GM23338 (cell line): ENCODE measurements at regions not wholly inside any gene's neighbourhood (a gene's known extent, or its start where the extent isn't known, plus 50 kb on each side); places are given as distances from the start of the nearest gene placed in this dataset.

Experiments
- ATAC-seq: fragments of 200-7000 bp; cut with Tn5 transposase; 3 replicates; pipeline ENCODE4 v1.9.1; 2020
- DNase-seq: peaks from one replicate; pipeline ENCODE4 v3.0.0-alpha.2; 2015; ENCODE audit warnings: low spot score
- H2AFZ ChIP-seq: fragments of 200-600 bp; sonication (generic); 2 replicates; pipeline ENCODE4 v1.8.0; 2016; ENCODE audit warnings: antibody characterized with exemption, mild to moderate bottlenecking, moderate library complexity
- H3F3A ChIP-seq: fragments of 200-600 bp; sonication (generic); replicated peaks from 2 replicates; pipeline ENCODE4 v1.8.0; 2017; ENCODE audit warnings: antibody characterized with exemption, mixed run types, low read depth
- H3K27ac ChIP-seq: fragments of 200-600 bp; sonication (generic); 2 replicates; pipeline ENCODE4 v1.6.1; 2016; ENCODE audit warnings: low read depth
- H3K27me3 ChIP-seq: fragments of 200-600 bp; sonication (generic); 2 replicates; pipeline ENCODE4 v1.8.0; 2016; ENCODE audit warnings: mild to moderate bottlenecking, mixed run types, moderate library complexity; ENCODE audit not compliant: insufficient read depth
- H3K36me3 ChIP-seq: fragments of 200-600 bp; sonication (generic); 2 replicates; pipeline ENCODE4 v1.8.0; 2016; ENCODE audit warnings: mild to moderate bottlenecking; ENCODE audit not compliant: insufficient read depth
- H3K4me1 ChIP-seq: fragments of 200-600 bp; sonication (generic); 2 replicates; pipeline ENCODE4 v1.8.0; 2016; ENCODE audit warnings: mild to moderate bottlenecking, moderate library complexity; ENCODE audit not compliant: insufficient read depth
- H3K4me2 ChIP-seq: fragments of 200-600 bp; sonication (generic); 2 replicates; pipeline ENCODE4 v1.7.1; 2017; ENCODE audit warnings: mixed run types
- H3K4me3 ChIP-seq: fragments of 200-600 bp; sonication (generic); 2 replicates; pipeline ENCODE4 v1.6.1; 2016; ENCODE audit warnings: mixed run types
- H3K79me2 ChIP-seq: fragments of 200-600 bp; sonication (generic); replicated peaks from 2 replicates; pipeline ENCODE4 v1.8.0; 2017; ENCODE audit warnings: mild to moderate bottlenecking; ENCODE audit not compliant: insufficient read depth
- H3K9me2 ChIP-seq: fragments of 200-600 bp; sonication (generic); 2 replicates; pipeline ENCODE4 v1.8.0; 2017; ENCODE audit not compliant: insufficient read depth
- H4K20me1 ChIP-seq: fragments of 200-600 bp; sonication (generic); replicated peaks from 2 replicates; pipeline ENCODE4 v1.8.0; 2017; ENCODE audit warnings: mild to moderate bottlenecking; ENCODE audit not compliant: insufficient read depth
- H3K27ac Mint-ChIP-seq: 2 replicates; pipeline ENCODE4 v1.8.0; 2020; ENCODE audit warnings: inconsistent platforms, mild to moderate bottlenecking, moderate library complexity, mixed read lengths
- H3K27me3 Mint-ChIP-seq: 3 replicates; pipeline ENCODE4 v1.8.0; 2022; ENCODE audit warnings: low read depth, mild to moderate bottlenecking, moderate library complexity, mixed read lengths, inconsistent platforms; ENCODE audit not compliant: insufficient read depth, poor library complexity
- H3K36me3 Mint-ChIP-seq: 3 replicates; pipeline ENCODE4 v1.8.0; 2021; ENCODE audit warnings: low read depth, mild to moderate bottlenecking, inconsistent platforms, moderate library complexity, mixed read lengths
- H3K4me1 Mint-ChIP-seq: 3 replicates; pipeline ENCODE4 v1.8.0; 2020; ENCODE audit warnings: mild to moderate bottlenecking, inconsistent platforms, mixed read lengths
- H3K4me3 Mint-ChIP-seq: 3 replicates; pipeline ENCODE4 v1.8.0; 2021; ENCODE audit warnings: moderate library complexity, mild to moderate bottlenecking, inconsistent platforms, mixed read lengths
- H3K9me3 Mint-ChIP-seq: 3 replicates; pipeline ENCODE4 v1.8.0; 2020; ENCODE audit warnings: moderate library complexity, mild to moderate bottlenecking, inconsistent platforms, mixed read lengths
- CREB1 ChIP-seq: fragments of 250-450 bp; sonication (Bioruptor Pico); IDR thresholded peaks from 2 replicates; pipeline ENCODE4 v1.5.0; 2020; ENCODE audit warnings: low read depth, mild to moderate bottlenecking, moderate library complexity
- CTCF ChIP-seq, 2 experiments: fragments of 200-600 bp in 1 of 2; sonication (generic) in 1 of 2; conservative IDR thresholded peaks; 2 replicates each; pipeline versions ENCODE4 v1.5.1 to v1.6.1; 2016 to 2017; ENCODE audit warnings: antibody characterized with exemption in 2 of 2, low read depth in 2 of 2, mild to moderate bottlenecking in 2 of 2, moderate library complexity in 1 of 2
- ETS1 ChIP-seq: IDR thresholded peaks from 2 replicates; pipeline ENCODE4 v1.6.1; 2016; ENCODE audit warnings: antibody characterized with exemption
- EZH2 ChIP-seq: fragments of 200-600 bp; sonication (generic); IDR thresholded peaks from one replicate; pipeline ENCODE4 v1.8.0; 2017; ENCODE audit warnings: antibody characterized with exemption, mild to moderate bottlenecking, low read depth; ENCODE audit not compliant: unreplicated experiment
- EZH2phosphoT487 ChIP-seq: fragments of 200-600 bp; sonication (generic); IDR thresholded peaks from one replicate; pipeline ENCODE4 v1.8.1; 2018; ENCODE audit warnings: antibody characterized with exemption; ENCODE audit not compliant: unreplicated experiment
- JUNB ChIP-seq: IDR thresholded peaks from one replicate; pipeline ENCODE4 v1.6.1; 2016; ENCODE audit warnings: antibody characterized with exemption; ENCODE audit not compliant: unreplicated experiment
- NANOG ChIP-seq: IDR thresholded peaks from 2 replicates; pipeline ENCODE4 v1.6.1; 2016; ENCODE audit warnings: antibody characterized with exemption, borderline replicate concordance
- POLR2AphosphoS5 ChIP-seq: IDR thresholded peaks from 2 replicates; pipeline ENCODE4 v1.6.1; 2016; ENCODE audit warnings: antibody characterized with exemption, low read depth
- REST ChIP-seq: IDR thresholded peaks from one replicate; pipeline ENCODE4 v1.6.1; 2018; ENCODE audit warnings: antibody characterized with exemption; ENCODE audit not compliant: unreplicated experiment
- STAT1 ChIP-seq: IDR thresholded peaks from one replicate; pipeline ENCODE4 v1.6.1; 2016; ENCODE audit warnings: antibody characterized with exemption; ENCODE audit not compliant: unreplicated experiment
- ZNF114 ChIP-seq: fragments of 250-450 bp; sonication (Bioruptor Pico); IDR thresholded peaks from 2 replicates; pipeline ENCODE4 v1.5.0; 2020; ENCODE audit warnings: mild to moderate bottlenecking, moderate library complexity
- ZNF331 ChIP-seq: fragments of 250-450 bp; sonication (Bioruptor Pico); IDR thresholded peaks from 2 replicates; pipeline ENCODE4 v1.5.0; 2020; ENCODE audit warnings: low read depth, mild to moderate bottlenecking, moderate library complexity
- ZNF462 ChIP-seq: fragments of 250-450 bp; sonication (Bioruptor Pico); IDR thresholded peaks from 2 replicates; pipeline ENCODE4 v1.5.0; 2020; ENCODE audit warnings: mild to moderate bottlenecking, moderate library complexity

- Histone ChIP-seq H3K4me3 (no peak overlapping the region), H3K4me2 (no peak overlapping the region), H3F3A (no peaks in the 10 kb centered on the region), H3K27ac (no peak overlapping the region), H3K79me2 (no peaks in the 10 kb centered on the region), H2AFZ (no peak overlapping the region), H3K36me3 (no peaks in the 10 kb centered on the region), H3K27me3 (no peaks in the 10 kb centered on the region), H3K9me2 (no peaks in the 10 kb centered on the region), H3K4me1 (peaks cover 5% of the 10 kb centered on the region; the same call in 1 of the 2 replicates), H4K20me1 (no peaks in the 10 kb centered on the region)
- TF ChIP-seq ZNF114 (CRISPR knock-in tag) (no peak), POLR2AphosphoS5 (no peak), STAT1 (no peak), ZNF331 (CRISPR knock-in tag) (no peak), JUNB (no peak), EZH2 (no peak), CTCF (conservative IDR thresholded peaks at IDR 0.05; ENCODE audit: low read depth in 2 of 2) (no peak), ETS1 (no peak), REST (no peak), CREB1 (CRISPR knock-in tag) (no peak), NANOG (no peak), EZH2phosphoT487 (no peak), ZNF462 (CRISPR knock-in tag) (no peak)
- DNase-seq (no peak), ATAC-seq (no peak)
- Mint-ChIP-seq H3K9me3 (no peaks in the 10 kb centered on the region), H3K27ac (no peak overlapping the region), H3K4me1 (peaks cover 11% of the 10 kb centered on the region), H3K36me3 (no peaks in the 10 kb centered on the region), H3K4me3 (no peak overlapping the region), H3K27me3 (peaks cover 4% of the 10 kb centered on the region)
Measured at GRCh38 chr12:114815026-114815795, 131.2 kb upstream of the TBX3 start.
